A549 (cell line): ENCODE measurements at regions not wholly inside any gene's neighbourhood (a gene's known extent, or its start where the extent isn't known, plus 50 kb on each side); places are given as distances from the start of the nearest gene placed in this dataset.

ENCODE experiments used
- CTCF ChIP-seq: fragments of >200 bp; sonication (Bioruptor Twin); formaldehyde crosslinking; IDR thresholded peaks from 3 replicates; pipeline ENCODE4 v1.5.1; 2016
- KDM5A ChIP-seq: fragments of 200-600 bp; sonication (generic); IDR thresholded peaks from 2 replicates; pipeline ENCODE4 v1.6.1; 2016; ENCODE audit warnings: antibody characterized with exemption, mild to moderate bottlenecking
- MYC ChIP-seq: IDR thresholded peaks from 2 replicates; pipeline ENCODE4 v1.6.1; 2012; ENCODE audit warnings: mild to moderate bottlenecking, inconsistent platforms, low read length, improper control_type of control experiment, borderline replicate concordance
- NPAS2 ChIP-seq: fragments of 250-450 bp; sonication (Bioruptor Pico); IDR thresholded peaks from 2 replicates; pipeline ENCODE4 v1.8.0; 2022; ENCODE audit warnings: mild to moderate bottlenecking, moderate library complexity, borderline replicate concordance
- SMC3 ChIP-seq: fragments of >200 bp; sonication (Bioruptor Twin); formaldehyde crosslinking; IDR thresholded peaks from 3 replicates; pipeline ENCODE4 v1.6.1; 2018; ENCODE audit warnings: inconsistent platforms

- no peak for TF ChIP-seq CTCF
- TF ChIP-seq MYC = no peak
- no peak for TF ChIP-seq NPAS2 (CRISPR knock-in tag)
- no peak for TF ChIP-seq SMC3
- no peak for TF ChIP-seq KDM5A
Observed at GRCh38 chr1:220991959-220992704, 112.9 kb downstream of the HLX start.
